Activated naive CD4-positive, alpha-beta T cell treated with anti-CD3 and anti-CD28 coated beads for 36 hours (primary cell): ENCODE measurements at regions not wholly inside any gene's neighbourhood (a gene's known extent, or its start where the extent isn't known, plus 50 kb on each side); places are given as distances from the start of the nearest gene placed in this dataset.

Source experiments
- CTCF ChIA-PET: fragments of 350-600 bp; sonication (Branson Sonifier 250); formaldehyde crosslinking; loops from one replicate; lab custom pipeline; 2021; ENCODE audit warnings: antibody characterized with exemption; lab: Charles Lee
- DNase-seq: peaks from one replicate; pipeline ENCODE4 v3.0.0-alpha.2; 2020
- H3K27ac Mint-ChIP-seq: one replicate; pipeline ENCODE4 v1.8.0; 2021; ENCODE audit warnings: mild to moderate bottlenecking, mixed read lengths
- H3K27me3 Mint-ChIP-seq: one replicate; pipeline ENCODE4 v1.8.0; 2021; ENCODE audit warnings: low read depth, mixed read lengths
- H3K36me3 Mint-ChIP-seq: one replicate; pipeline ENCODE4 v1.8.0; 2021; ENCODE audit warnings: low read depth, mixed read lengths
- H3K4me1 Mint-ChIP-seq: one replicate; pipeline ENCODE4 v1.8.0; 2021; ENCODE audit warnings: low read depth, mixed read lengths
- H3K4me3 Mint-ChIP-seq: one replicate; pipeline ENCODE4 v1.8.0; 2021; ENCODE audit warnings: mild to moderate bottlenecking, moderate library complexity, mixed read lengths
- H3K9me3 Mint-ChIP-seq: one replicate; pipeline ENCODE4 v1.8.0; 2021; ENCODE audit warnings: mixed read lengths
- intact Hi-C: fragments of 100-400 bp; cut with micrococcal nuclease; formaldehyde crosslinking; loops from one replicate; pipeline ENCODE4 v1.15.1; 2023

GRCh38 chr11:30730011-30730410 is 143.9 kb upstream of the MPPED2 start:
- Mint-ChIP-seq H3K4me3 (no peak overlapping the region), H3K27me3 (no peaks in the 10 kb centered on the region), H3K36me3 (no peaks in the 10 kb centered on the region), H3K27ac (no peak overlapping the region), H3K4me1 (no peaks in the 10 kb centered on the region), H3K9me3 (no peaks in the 10 kb centered on the region)
- no peak for DNase-seq
- CTCF ChIA-PET: no interaction called here
- intact Hi-C loops: no loop called here

- no peak overlapping the region for H3K27ac Mint-ChIP-seq
- intact Hi-C loops: no loop called here
- CTCF ChIA-PET: no interaction called here
These were observed 143.1 kb upstream of the MPPED2 start for GRCh38 chr11:30729187-30729713.

GRCh38 chr11:30725645-30726195 is 139.6 kb upstream of the MPPED2 start:
- no peaks in the 10 kb centered on the region for H3K4me1 Mint-ChIP-seq

More at GRCh38 chr11:30729187-30729713, 143.1 kb upstream of the MPPED2 start:
- H3K4me1 Mint-ChIP-seq: no peaks in the 10 kb centered on the region
- H3K9me3 Mint-ChIP-seq: no peaks in the 10 kb centered on the region
- H3K27me3 Mint-ChIP-seq: no peaks in the 10 kb centered on the region
- H3K36me3 Mint-ChIP-seq: no peaks in the 10 kb centered on the region
- DNase-seq: no peak
- no peak overlapping the region for H3K4me3 Mint-ChIP-seq

GRCh38 chr11:30724274-30724673 is 138.1 kb upstream of the MPPED2 start:
- H3K36me3 Mint-ChIP-seq: no peaks in the 10 kb centered on the region
- no peaks in the 10 kb centered on the region for H3K4me1 Mint-ChIP-seq
- H3K27me3 Mint-ChIP-seq: peaks cover 2% of the 10 kb centered on the region
- CTCF ChIA-PET: no interaction called here
- no peak overlapping the region for H3K4me3 Mint-ChIP-seq
- H3K27ac Mint-ChIP-seq: no peak overlapping the region
- peaks cover 3% of the 10 kb centered on the region for H3K9me3 Mint-ChIP-seq
- intact Hi-C loops: no loop called here
- no peak for DNase-seq

More at GRCh38 chr11:30725645-30726195, 139.6 kb upstream of the MPPED2 start:
- Mint-ChIP-seq H3K27ac (no peak overlapping the region), H3K9me3 (peaks cover 3% of the 10 kb centered on the region), H3K27me3 (peaks cover 2% of the 10 kb centered on the region), H3K36me3 (no peaks in the 10 kb centered on the region), H3K4me3 (no peak overlapping the region)
- intact Hi-C loops: no loop called here
- CTCF ChIA-PET: no interaction called here
- DNase-seq: no peak

GRCh38 chr11:30719371-30719770 is 133.2 kb upstream of the MPPED2 start:
- intact Hi-C loops: no loop called here
- H3K4me1 Mint-ChIP-seq: no peaks in the 10 kb centered on the region
- peaks cover 2% of the 10 kb centered on the region for H3K27me3 Mint-ChIP-seq
- peaks cover 3% of the 10 kb centered on the region for H3K9me3 Mint-ChIP-seq
- H3K4me3 Mint-ChIP-seq: no peak overlapping the region
- no peak for DNase-seq
- no peak overlapping the region for H3K27ac Mint-ChIP-seq
- CTCF ChIA-PET: no interaction called here
- no peaks in the 10 kb centered on the region for H3K36me3 Mint-ChIP-seq

GRCh38 chr11:30717641-30718040 is 131.5 kb upstream of the MPPED2 start:
- no peak for DNase-seq
- H3K9me3 Mint-ChIP-seq: peaks cover 4% of the 10 kb centered on the region
- no peaks in the 10 kb centered on the region for H3K36me3 Mint-ChIP-seq
- CTCF ChIA-PET: no interaction called here
- H3K27me3 Mint-ChIP-seq: peaks cover 2% of the 10 kb centered on the region
- intact Hi-C loops: no loop called here
- no peak overlapping the region for H3K4me3 Mint-ChIP-seq
- no peak overlapping the region for H3K27ac Mint-ChIP-seq
- no peaks in the 10 kb centered on the region for H3K4me1 Mint-ChIP-seq

- CTCF ChIA-PET: no interaction called here
- H3K4me1 Mint-ChIP-seq: no peaks in the 10 kb centered on the region
- intact Hi-C loops: no loop called here
- H3K4me3 Mint-ChIP-seq: no peak overlapping the region
- no peaks in the 10 kb centered on the region for H3K27me3 Mint-ChIP-seq
- no peak for DNase-seq
- no peak overlapping the region for H3K27ac Mint-ChIP-seq
- no peaks in the 10 kb centered on the region for H3K36me3 Mint-ChIP-seq
- peaks cover 2% of the 10 kb centered on the region for H3K9me3 Mint-ChIP-seq
These were observed 130.9 kb upstream of the MPPED2 start for GRCh38 chr11:30717009-30717408.

- H3K4me1 Mint-ChIP-seq: no peaks in the 10 kb centered on the region
- CTCF ChIA-PET: no interaction called here
- intact Hi-C loops: no loop called here
- H3K36me3 Mint-ChIP-seq: no peaks in the 10 kb centered on the region
- H3K27me3 Mint-ChIP-seq: no peaks in the 10 kb centered on the region
- DNase-seq: no peak
- H3K27ac Mint-ChIP-seq: no peak overlapping the region
- no peak overlapping the region for H3K4me3 Mint-ChIP-seq
- peaks cover 3% of the 10 kb centered on the region for H3K9me3 Mint-ChIP-seq
These were observed 126.6 kb upstream of the MPPED2 start for GRCh38 chr11:30712749-30713148.

- Mint-ChIP-seq H3K27ac (no peak overlapping the region), H3K36me3 (no peaks in the 10 kb centered on the region), H3K4me1 (no peaks in the 10 kb centered on the region), H3K4me3 (no peak overlapping the region), H3K9me3 (peaks cover 3% of the 10 kb centered on the region), H3K27me3 (no peaks in the 10 kb centered on the region)
- no peak for DNase-seq
- CTCF ChIA-PET: no interaction called here
- intact Hi-C loops: no loop called here
These were observed 124.1 kb upstream of the MPPED2 start for GRCh38 chr11:30710221-30710620.

GRCh38 chr11:30707110-30707509 is 121.0 kb upstream of the MPPED2 start:
- H3K36me3 Mint-ChIP-seq: no peaks in the 10 kb centered on the region
- peaks cover 1% of the 10 kb centered on the region for H3K9me3 Mint-ChIP-seq
- no peak for DNase-seq
- no peaks in the 10 kb centered on the region for H3K4me1 Mint-ChIP-seq
- no peak overlapping the region for H3K27ac Mint-ChIP-seq
- no peaks in the 10 kb centered on the region for H3K27me3 Mint-ChIP-seq
- intact Hi-C loops: no loop called here
- no peak overlapping the region for H3K4me3 Mint-ChIP-seq
- CTCF ChIA-PET: no interaction called here

- Mint-ChIP-seq H3K36me3 (no peaks in the 10 kb centered on the region), H3K27me3 (no peaks in the 10 kb centered on the region), H3K4me1 (no peaks in the 10 kb centered on the region), H3K9me3 (peaks cover 1% of the 10 kb centered on the region), H3K27ac (no peak overlapping the region), H3K4me3 (no peak overlapping the region)
- intact Hi-C loops: no loop called here
- CTCF ChIA-PET: no interaction called here
- DNase-seq: no peak
These were observed 119.9 kb upstream of the MPPED2 start for GRCh38 chr11:30705913-30706675.

- Mint-ChIP-seq H3K36me3 (no peaks in the 10 kb centered on the region), H3K4me1 (no peaks in the 10 kb centered on the region), H3K27ac (no peak overlapping the region), H3K4me3 (no peak overlapping the region), H3K27me3 (no peaks in the 10 kb centered on the region), H3K9me3 (no peaks in the 10 kb centered on the region)
- intact Hi-C loops: no loop called here
- CTCF ChIA-PET: no interaction called here
- DNase-seq: no peak
These were observed 112.3 kb upstream of the MPPED2 start for GRCh38 chr11:30698425-30698824.

- H3K27me3 Mint-ChIP-seq: no peaks in the 10 kb centered on the region
- H3K4me3 Mint-ChIP-seq: no peak overlapping the region
- peaks cover 3% of the 10 kb centered on the region for H3K9me3 Mint-ChIP-seq
- DNase-seq: no peak
- no peak overlapping the region for H3K27ac Mint-ChIP-seq
- CTCF ChIA-PET: no interaction called here
- H3K36me3 Mint-ChIP-seq: no peaks in the 10 kb centered on the region
- no peaks in the 10 kb centered on the region for H3K4me1 Mint-ChIP-seq
- intact Hi-C loops: no loop called here
These were observed 110.9 kb upstream of the MPPED2 start for GRCh38 chr11:30697032-30697431.
